Breast epithelium (tissue), 3 donors: ENCODE measurements at regions not wholly inside any gene's neighbourhood (a gene's known extent, or its start where the extent isn't known, plus 50 kb on each side); places are given as distances from the start of the nearest gene placed in this dataset.

ENCODE experiments used
- POLR2AphosphoS5 ChIP-seq, 3 donors: sonication (generic); formaldehyde crosslinking; IDR thresholded peaks; one replicate each; pipeline ENCODE4 v1.6.1; 2017; ENCODE audit warnings: antibody characterized with exemption in 3 of 3
- TF ChIP-seq, protein P1 (sequence below), 3 donors: fragments of 450-650 bp; IDR thresholded peaks; one replicate each; pipeline ENCODE4 v1.5.1; 2016 to 2017; ENCODE audit warnings: antibody characterized with exemption in 3 of 3, mild to moderate bottlenecking in 3 of 3, moderate library complexity in 3 of 3

DNA sequence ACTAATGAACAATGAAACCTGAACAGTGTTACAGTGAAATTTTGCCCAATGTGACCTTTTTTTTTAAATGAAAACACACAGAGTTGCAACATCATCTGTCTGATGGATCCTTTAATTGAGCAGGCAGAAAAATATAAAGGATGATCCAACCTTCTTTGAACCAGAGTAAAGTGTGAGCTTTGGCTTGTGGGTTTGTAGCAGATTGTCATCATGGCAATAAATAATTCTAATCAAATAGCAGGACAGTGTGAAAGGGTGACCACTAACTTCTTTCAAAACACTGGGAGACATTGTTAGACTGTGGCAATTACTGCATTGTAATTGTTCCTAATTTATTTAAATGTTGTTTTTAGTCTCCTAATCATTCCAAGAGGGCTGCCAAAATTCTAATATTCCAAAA, 197.2 kb downstream of the CHD9NB start:
- TF ChIP-seq POLR2AphosphoS5 (IDR thresholded peaks at IDR 0.05): no peak
- TF ChIP-seq, protein P1, sequence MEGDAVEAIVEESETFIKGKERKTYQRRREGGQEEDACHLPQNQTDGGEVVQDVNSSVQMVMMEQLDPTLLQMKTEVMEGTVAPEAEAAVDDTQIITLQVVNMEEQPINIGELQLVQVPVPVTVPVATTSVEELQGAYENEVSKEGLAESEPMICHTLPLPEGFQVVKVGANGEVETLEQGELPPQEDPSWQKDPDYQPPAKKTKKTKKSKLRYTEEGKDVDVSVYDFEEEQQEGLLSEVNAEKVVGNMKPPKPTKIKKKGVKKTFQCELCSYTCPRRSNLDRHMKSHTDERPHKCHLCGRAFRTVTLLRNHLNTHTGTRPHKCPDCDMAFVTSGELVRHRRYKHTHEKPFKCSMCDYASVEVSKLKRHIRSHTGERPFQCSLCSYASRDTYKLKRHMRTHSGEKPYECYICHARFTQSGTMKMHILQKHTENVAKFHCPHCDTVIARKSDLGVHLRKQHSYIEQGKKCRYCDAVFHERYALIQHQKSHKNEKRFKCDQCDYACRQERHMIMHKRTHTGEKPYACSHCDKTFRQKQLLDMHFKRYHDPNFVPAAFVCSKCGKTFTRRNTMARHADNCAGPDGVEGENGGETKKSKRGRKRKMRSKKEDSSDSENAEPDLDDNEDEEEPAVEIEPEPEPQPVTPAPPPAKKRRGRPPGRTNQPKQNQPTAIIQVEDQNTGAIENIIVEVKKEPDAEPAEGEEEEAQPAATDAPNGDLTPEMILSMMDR (IDR thresholded peaks at IDR 0.05): no peak
